Vagina (tissue), 2 donors: ENCODE measurements at regions not wholly inside any gene's neighbourhood (a gene's known extent, or its start where the extent isn't known, plus 50 kb on each side); places are given as distances from the start of the nearest gene placed in this dataset.

Experiments used
- DNase-seq, 2 donors: peaks; one replicate each; pipeline ENCODE4 v3.0.0-alpha.2; 2017; ENCODE audit errors: extremely low spot score in 2 of 2
- H3K27ac ChIP-seq: fragments of 200-600 bp; sonication (generic); one replicate; pipeline ENCODE4 v1.5.1; 2019
- H3K27me3 ChIP-seq: fragments of 200-600 bp; sonication (generic); one replicate; pipeline ENCODE4 v1.5.1; 2019
- H3K36me3 ChIP-seq, 2 donors: fragments of 200-600 bp; sonication (generic); one replicate each; pipeline ENCODE4 v1.5.1; 2017 to 2019
- H3K4me1 ChIP-seq: fragments of 200-600 bp; sonication (generic); one replicate; pipeline ENCODE4 v1.5.1; 2019
- H3K4me3 ChIP-seq, 2 donors: fragments of 200-600 bp; sonication (generic); 1 replicate in 1 of 2; 2 replicates in 1 of 2; pipeline ENCODE4 v1.5.1; 2016 to 2019
- H3K9me3 ChIP-seq: fragments of 200-600 bp; sonication (generic); one replicate; pipeline ENCODE4 v1.5.1; 2019
- POLR2A ChIP-seq, 2 donors: fragments of 450-650 bp; IDR thresholded peaks; one replicate each; pipeline ENCODE4 v1.6.1; 2017; ENCODE audit warnings: antibody characterized with exemption in 2 of 2, mild to moderate bottlenecking in 2 of 2, moderate library complexity in 2 of 2
- POLR2AphosphoS5 ChIP-seq, 2 donors: sonication (generic); formaldehyde crosslinking; IDR thresholded peaks; one replicate each; pipeline ENCODE4 v1.9.0; 2017; ENCODE audit warnings: antibody characterized with exemption in 2 of 2, mild to moderate bottlenecking in 2 of 2, low read depth in 1 of 2; ENCODE audit not compliant: insufficient read depth in 1 of 2
- intact Hi-C: fragments of 100-400 bp; cut with DNase I; formaldehyde crosslinking; loops from one replicate; pipeline ENCODE4 v1.15.1; 2023
- TF ChIP-seq, protein P1 (sequence below), 3 experiments: fragments of 450-650 bp in 2 of 3; fragments of 200-600 bp in 1 of 3; sonication (generic) in 1 of 3; IDR thresholded peaks; one replicate each; pipeline ENCODE4 v1.5.1; 2017 to 2019; ENCODE audit warnings: antibody characterized with exemption in 3 of 3, mild to moderate bottlenecking in 2 of 3, moderate library complexity in 2 of 3

- Histone ChIP-seq H3K9me3 (no peaks in the 10 kb centered on the region), H3K4me1 (no peaks in the 10 kb centered on the region), H3K27me3 (no peaks in the 10 kb centered on the region), H3K27ac (no peak overlapping the region), H3K4me3 (no peak overlapping the region), H3K36me3 (no peaks in the 10 kb centered on the region)
- intact Hi-C loops = no loop called here
- DNase-seq = no peak
- TF ChIP-seq, protein P1, sequence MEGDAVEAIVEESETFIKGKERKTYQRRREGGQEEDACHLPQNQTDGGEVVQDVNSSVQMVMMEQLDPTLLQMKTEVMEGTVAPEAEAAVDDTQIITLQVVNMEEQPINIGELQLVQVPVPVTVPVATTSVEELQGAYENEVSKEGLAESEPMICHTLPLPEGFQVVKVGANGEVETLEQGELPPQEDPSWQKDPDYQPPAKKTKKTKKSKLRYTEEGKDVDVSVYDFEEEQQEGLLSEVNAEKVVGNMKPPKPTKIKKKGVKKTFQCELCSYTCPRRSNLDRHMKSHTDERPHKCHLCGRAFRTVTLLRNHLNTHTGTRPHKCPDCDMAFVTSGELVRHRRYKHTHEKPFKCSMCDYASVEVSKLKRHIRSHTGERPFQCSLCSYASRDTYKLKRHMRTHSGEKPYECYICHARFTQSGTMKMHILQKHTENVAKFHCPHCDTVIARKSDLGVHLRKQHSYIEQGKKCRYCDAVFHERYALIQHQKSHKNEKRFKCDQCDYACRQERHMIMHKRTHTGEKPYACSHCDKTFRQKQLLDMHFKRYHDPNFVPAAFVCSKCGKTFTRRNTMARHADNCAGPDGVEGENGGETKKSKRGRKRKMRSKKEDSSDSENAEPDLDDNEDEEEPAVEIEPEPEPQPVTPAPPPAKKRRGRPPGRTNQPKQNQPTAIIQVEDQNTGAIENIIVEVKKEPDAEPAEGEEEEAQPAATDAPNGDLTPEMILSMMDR (IDR thresholded peaks at IDR 0.05) = no peak
- no peak for TF ChIP-seq POLR2AphosphoS5 (IDR thresholded peaks at IDR 0.05; ENCODE audit: insufficient read depth in 1 of 2, low read depth in 1 of 2)
- TF ChIP-seq POLR2A (IDR thresholded peaks at IDR 0.05) = no peak
These were observed 594.5 kb downstream of the ARAP2 start for GRCh38 chr4:35649778-35650177.

GRCh38 chr4:35652197-35652596, 592.1 kb downstream of the ARAP2 start:
- H3K27ac ChIP-seq = no peak overlapping the region
- H3K9me3 ChIP-seq = no peaks in the 10 kb centered on the region
- H3K4me1 ChIP-seq = no peaks in the 10 kb centered on the region
- DNase-seq = no peak
- no peaks in the 10 kb centered on the region for H3K36me3 ChIP-seq
- no peaks in the 10 kb centered on the region for H3K27me3 ChIP-seq
- intact Hi-C loops = no loop called here
- H3K4me3 ChIP-seq = no peak overlapping the region
- TF ChIP-seq POLR2A (IDR thresholded peaks at IDR 0.05) = no peak
- TF ChIP-seq, protein P1 (IDR thresholded peaks at IDR 0.05) = no peak
- no peak for TF ChIP-seq POLR2AphosphoS5 (IDR thresholded peaks at IDR 0.05; ENCODE audit: insufficient read depth in 1 of 2, low read depth in 1 of 2)

DNA sequence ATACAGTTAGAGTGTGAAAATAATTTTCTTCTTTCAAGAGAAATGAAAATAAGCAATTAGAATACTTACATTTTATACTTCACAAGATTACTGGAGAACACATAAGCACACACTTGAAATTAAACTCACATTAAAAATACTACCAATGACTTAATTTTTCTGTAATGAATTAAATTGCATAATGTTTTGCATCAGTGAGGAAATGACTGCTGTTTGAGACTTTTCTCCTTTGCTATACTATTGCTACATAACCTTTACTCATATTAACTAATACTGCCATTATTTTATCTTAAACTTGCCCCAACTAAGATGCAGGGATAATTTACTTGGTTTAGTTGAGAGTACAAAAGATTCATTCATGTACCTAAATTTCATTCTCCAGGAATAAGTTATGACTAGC, 590.9 kb downstream of the ARAP2 start:
- no peak overlapping the region for H3K27ac ChIP-seq
- no peak for DNase-seq
- H3K4me1 ChIP-seq = no peaks in the 10 kb centered on the region
- H3K36me3 ChIP-seq = no peaks in the 10 kb centered on the region
- no peaks in the 10 kb centered on the region for H3K9me3 ChIP-seq
- intact Hi-C loops = no loop called here
- no peak overlapping the region for H3K4me3 ChIP-seq
- H3K27me3 ChIP-seq = no peaks in the 10 kb centered on the region
- TF ChIP-seq POLR2A (IDR thresholded peaks at IDR 0.05) (no peak), POLR2AphosphoS5 (IDR thresholded peaks at IDR 0.05; ENCODE audit: insufficient read depth in 1 of 2, low read depth in 1 of 2) (no peak)
- TF ChIP-seq, protein P1 (IDR thresholded peaks at IDR 0.05) = no peak

DNA sequence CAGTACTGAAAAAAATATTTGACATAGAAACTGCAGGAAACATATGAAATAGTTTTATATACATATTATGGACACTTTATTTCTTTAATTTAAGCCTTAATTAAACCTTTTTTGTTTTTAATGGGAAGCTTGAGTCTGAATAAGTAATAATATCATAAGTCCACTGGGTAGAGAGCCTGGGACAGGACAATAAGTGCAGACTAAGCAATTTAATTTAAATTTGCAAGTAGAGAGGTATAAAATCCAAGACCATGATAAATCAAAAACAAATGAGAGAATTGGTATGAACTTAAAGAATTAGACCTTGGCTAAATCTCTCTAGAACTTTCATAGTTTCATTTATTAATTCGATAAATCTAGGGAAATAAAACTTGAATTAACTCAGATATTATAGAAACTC, 571.2 kb downstream of the ARAP2 start:
- intact Hi-C loops = no loop called here
- Histone ChIP-seq H3K4me3 (no peak overlapping the region), H3K36me3 (no peaks in the 10 kb centered on the region), H3K4me1 (no peaks in the 10 kb centered on the region), H3K27ac (no peak overlapping the region), H3K27me3 (no peaks in the 10 kb centered on the region), H3K9me3 (no peaks in the 10 kb centered on the region)
- DNase-seq = no peak
- no peak for TF ChIP-seq POLR2AphosphoS5 (IDR thresholded peaks at IDR 0.05; ENCODE audit: insufficient read depth in 1 of 2, low read depth in 1 of 2)
- TF ChIP-seq, protein P1 (IDR thresholded peaks at IDR 0.05) = no peak
- no peak for TF ChIP-seq POLR2A (IDR thresholded peaks at IDR 0.05)

- Histone ChIP-seq H3K27ac (no peak overlapping the region), H3K9me3 (no peaks in the 10 kb centered on the region), H3K4me1 (no peaks in the 10 kb centered on the region), H3K4me3 (no peak overlapping the region), H3K36me3 (no peaks in the 10 kb centered on the region), H3K27me3 (no peaks in the 10 kb centered on the region)
- intact Hi-C loops = no loop called here
- TF ChIP-seq POLR2AphosphoS5 (IDR thresholded peaks at IDR 0.05; ENCODE audit: insufficient read depth in 1 of 2, low read depth in 1 of 2) (no peak), POLR2A (IDR thresholded peaks at IDR 0.05) (no peak)
- TF ChIP-seq, protein P1 (IDR thresholded peaks at IDR 0.05) = no peak
- DNase-seq = no peak
These were observed 559.6 kb downstream of the ARAP2 start for GRCh38 chr4:35684755-35685154.
